ENCODE measurements at regions not wholly inside any gene's neighbourhood (a gene's known extent, or its start where the extent isn't known, plus 50 kb on each side); places are given as distances from the start of the nearest gene placed in this dataset.

DNA sequence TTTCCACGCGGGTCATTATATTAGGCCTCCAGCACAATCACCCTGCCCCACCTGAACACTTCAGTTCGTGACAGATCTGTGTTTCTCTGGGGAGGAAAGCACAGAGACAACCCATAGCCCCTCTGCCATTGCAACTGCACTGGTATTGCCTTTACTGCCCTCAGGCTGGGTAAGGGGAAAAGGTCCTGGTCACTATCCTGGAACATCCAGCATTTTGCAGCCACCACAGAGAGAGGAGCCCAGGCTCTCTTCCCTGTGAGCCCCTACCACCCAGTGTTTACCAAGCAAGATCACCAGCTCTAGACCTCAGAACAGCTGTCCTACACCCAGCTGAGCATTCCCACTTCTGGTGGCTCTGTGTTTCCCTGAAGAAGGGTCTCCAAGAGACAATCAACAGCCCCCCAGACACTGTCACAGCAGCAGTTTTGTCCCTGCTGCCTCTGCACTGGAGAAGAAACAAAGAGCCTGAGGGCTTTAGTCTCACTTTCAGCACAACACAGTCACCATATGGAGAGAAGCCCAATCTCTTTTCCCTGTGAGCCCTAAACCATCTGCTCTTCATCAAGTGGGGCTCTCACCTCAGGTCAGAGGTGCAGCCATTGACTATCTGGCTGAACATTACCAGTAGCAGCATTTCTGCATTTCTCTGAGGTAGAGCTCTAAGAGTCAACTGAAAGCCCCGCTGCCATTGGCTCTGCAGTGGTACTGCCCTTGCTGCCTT is 655.2 kb upstream of the FAM174A start:
- TF ChIP-seq, protein P1, sequence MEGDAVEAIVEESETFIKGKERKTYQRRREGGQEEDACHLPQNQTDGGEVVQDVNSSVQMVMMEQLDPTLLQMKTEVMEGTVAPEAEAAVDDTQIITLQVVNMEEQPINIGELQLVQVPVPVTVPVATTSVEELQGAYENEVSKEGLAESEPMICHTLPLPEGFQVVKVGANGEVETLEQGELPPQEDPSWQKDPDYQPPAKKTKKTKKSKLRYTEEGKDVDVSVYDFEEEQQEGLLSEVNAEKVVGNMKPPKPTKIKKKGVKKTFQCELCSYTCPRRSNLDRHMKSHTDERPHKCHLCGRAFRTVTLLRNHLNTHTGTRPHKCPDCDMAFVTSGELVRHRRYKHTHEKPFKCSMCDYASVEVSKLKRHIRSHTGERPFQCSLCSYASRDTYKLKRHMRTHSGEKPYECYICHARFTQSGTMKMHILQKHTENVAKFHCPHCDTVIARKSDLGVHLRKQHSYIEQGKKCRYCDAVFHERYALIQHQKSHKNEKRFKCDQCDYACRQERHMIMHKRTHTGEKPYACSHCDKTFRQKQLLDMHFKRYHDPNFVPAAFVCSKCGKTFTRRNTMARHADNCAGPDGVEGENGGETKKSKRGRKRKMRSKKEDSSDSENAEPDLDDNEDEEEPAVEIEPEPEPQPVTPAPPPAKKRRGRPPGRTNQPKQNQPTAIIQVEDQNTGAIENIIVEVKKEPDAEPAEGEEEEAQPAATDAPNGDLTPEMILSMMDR (conservative IDR thresholded peaks at IDR 0.05 in 1 of 2, IDR thresholded peaks at IDR 0.05 in 1 of 2; ENCODE audit: extremely low read depth in 1 of 2, insufficient read depth in 1 of 2, low read depth in 1 of 2, low read length in 2 of 2), result no peak
- no peak for TF ChIP-seq EZH2 (IDR thresholded peaks at IDR 0.05; ENCODE audit: borderline replicate concordance, low read length)

All from mammary epithelial cell (primary cell).